T-helper 2 cell treated with Interferon-gamma antibody and Interleukin-4, amounts not matched to agents 5 μg/mL and 100 μg/mL, for 36 hours (primary cell): ENCODE measurements at regions not wholly inside any gene's neighbourhood (a gene's known extent, or its start where the extent isn't known, plus 50 kb on each side); places are given as distances from the start of the nearest gene placed in this dataset.

Source experiments
- DNase-seq: peaks from one replicate; pipeline ENCODE4 v3.0.0; 2021; ENCODE audit warnings: low spot score
- H3K27ac Mint-ChIP-seq: one replicate; pipeline ENCODE4 v1.8.0; 2021; ENCODE audit warnings: mild to moderate bottlenecking, mixed read lengths
- H3K27me3 Mint-ChIP-seq: one replicate; pipeline ENCODE4 v1.8.0; 2021; ENCODE audit warnings: low read depth, mixed read lengths
- H3K36me3 Mint-ChIP-seq: one replicate; pipeline ENCODE4 v1.8.0; 2021; ENCODE audit warnings: low read depth, mixed read lengths
- H3K4me1 Mint-ChIP-seq: one replicate; pipeline ENCODE4 v1.8.0; 2021; ENCODE audit warnings: low read depth, mixed read lengths
- H3K4me3 Mint-ChIP-seq: one replicate; pipeline ENCODE4 v1.8.0; 2022; ENCODE audit warnings: mild to moderate bottlenecking, moderate library complexity, mixed read lengths
- H3K9me3 Mint-ChIP-seq: one replicate; pipeline ENCODE4 v1.8.0; 2021; ENCODE audit warnings: mixed read lengths

- Mint-ChIP-seq H3K4me1 (no peaks in the 10 kb centered on the region), H3K36me3 (no peaks in the 10 kb centered on the region), H3K4me3 (no peak overlapping the region), H3K27ac (no peak overlapping the region), H3K9me3 (peaks cover 5% of the 10 kb centered on the region), H3K27me3 (no peaks in the 10 kb centered on the region)
- no peak for DNase-seq
Measured at GRCh38 chr6:139565591-139565990, 191.1 kb upstream of the CITED2 start.

- H3K36me3 Mint-ChIP-seq, result no peaks in the 10 kb centered on the region
- no peak overlapping the region for H3K27ac Mint-ChIP-seq
- H3K9me3 Mint-ChIP-seq, result peaks cover 6% of the 10 kb centered on the region
- no peaks in the 10 kb centered on the region for H3K27me3 Mint-ChIP-seq
- no peaks in the 10 kb centered on the region for H3K4me1 Mint-ChIP-seq
- DNase-seq, result no peak
- H3K4me3 Mint-ChIP-seq, result no peak overlapping the region
Measured at GRCh38 chr6:139557547-139557946, 183.1 kb upstream of the CITED2 start.

GRCh38 chr6:139556532-139556931, 182.1 kb upstream of the CITED2 start:
- Mint-ChIP-seq H3K27ac (no peak overlapping the region), H3K27me3 (peaks cover 2% of the 10 kb centered on the region), H3K9me3 (peaks cover 6% of the 10 kb centered on the region), H3K36me3 (no peaks in the 10 kb centered on the region), H3K4me1 (no peaks in the 10 kb centered on the region), H3K4me3 (no peak overlapping the region)
- no peak for DNase-seq

- DNase-seq, result no peak
- H3K4me3 Mint-ChIP-seq, result no peak overlapping the region
- H3K27me3 Mint-ChIP-seq, result peaks cover 6% of the 10 kb centered on the region
- no peaks in the 10 kb centered on the region for H3K9me3 Mint-ChIP-seq
- no peaks in the 10 kb centered on the region for H3K4me1 Mint-ChIP-seq
- H3K27ac Mint-ChIP-seq, result no peak overlapping the region
- no peaks in the 10 kb centered on the region for H3K36me3 Mint-ChIP-seq
Measured at GRCh38 chr6:139553916-139554315, 179.5 kb upstream of the CITED2 start.

DNA sequence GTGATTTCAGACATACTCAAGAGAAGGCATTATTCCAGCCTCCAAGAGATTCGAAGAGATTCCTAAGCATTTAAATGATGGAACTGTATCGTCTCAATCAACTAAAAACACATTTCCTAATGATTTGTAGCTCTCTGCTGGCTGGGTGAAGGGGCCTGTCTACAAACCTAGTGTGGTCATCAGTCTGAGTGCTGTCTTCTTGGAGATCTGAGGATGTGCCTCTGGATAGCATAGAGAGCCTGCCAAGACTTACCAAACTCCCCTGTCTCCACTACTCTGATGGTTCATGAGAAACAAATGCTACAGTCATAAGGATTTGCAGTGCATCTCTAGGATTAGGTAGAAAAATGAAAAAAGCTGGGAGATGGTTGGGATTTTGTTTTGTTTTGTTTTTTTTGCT, 176.9 kb upstream of the CITED2 start:
- Mint-ChIP-seq H3K9me3 (no peaks in the 10 kb centered on the region), H3K27ac (no peak overlapping the region), H3K4me3 (no peak overlapping the region), H3K36me3 (no peaks in the 10 kb centered on the region), H3K27me3 (peaks cover 6% of the 10 kb centered on the region), H3K4me1 (peaks cover 6% of the 10 kb centered on the region)
- no peak for DNase-seq

DNA sequence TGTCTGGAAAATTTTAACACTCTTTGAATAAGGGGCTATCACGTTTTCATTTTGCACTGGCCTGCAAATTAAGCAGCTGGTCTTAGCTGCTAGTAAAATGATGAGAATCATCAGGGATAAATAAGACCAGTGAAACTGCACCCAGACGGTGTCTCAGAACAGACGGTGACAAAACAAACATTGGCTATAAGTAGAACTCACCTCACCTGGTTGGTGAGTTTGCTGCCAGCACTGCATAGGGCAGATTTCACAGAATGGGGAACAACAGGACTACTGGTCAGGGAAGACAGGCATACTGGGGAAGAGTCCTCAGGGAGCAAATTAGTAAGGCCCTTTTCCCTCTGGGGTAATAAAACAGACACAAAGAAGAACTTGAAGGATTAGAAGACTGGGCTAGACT, 175.9 kb upstream of the CITED2 start:
- DNase-seq, result no peak
- H3K36me3 Mint-ChIP-seq, result no peaks in the 10 kb centered on the region
- no peak overlapping the region for H3K27ac Mint-ChIP-seq
- peaks cover 6% of the 10 kb centered on the region for H3K27me3 Mint-ChIP-seq
- no peaks in the 10 kb centered on the region for H3K9me3 Mint-ChIP-seq
- no peak overlapping the region for H3K4me3 Mint-ChIP-seq
- H3K4me1 Mint-ChIP-seq, result peaks cover 16% of the 10 kb centered on the region

DNA sequence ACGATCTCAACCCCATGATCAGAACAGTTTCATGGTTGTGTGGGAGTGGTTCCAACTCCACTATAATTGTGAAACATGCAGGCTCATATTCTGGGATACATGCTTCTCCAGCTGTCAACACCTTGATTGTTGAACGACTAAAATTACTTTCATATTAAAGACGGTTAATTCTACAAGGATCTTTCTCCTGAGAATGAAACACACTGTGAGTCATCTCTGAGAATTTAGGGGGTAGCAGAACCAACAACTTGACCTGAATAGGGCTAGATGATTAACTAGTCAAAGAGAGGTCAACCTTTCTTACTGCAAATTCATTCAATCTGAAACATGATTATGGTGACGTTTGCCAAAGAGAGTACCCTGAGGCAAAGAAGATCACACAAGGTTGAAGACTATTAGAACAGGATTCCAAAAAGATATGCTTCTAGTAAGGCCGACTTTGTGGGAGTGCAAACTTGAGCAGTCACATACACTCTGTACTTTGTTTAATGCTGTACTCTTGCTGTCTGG, 175.2 kb upstream of the CITED2 start:
- no peak for DNase-seq
- peaks cover 6% of the 10 kb centered on the region for H3K27me3 Mint-ChIP-seq
- no peaks in the 10 kb centered on the region for H3K36me3 Mint-ChIP-seq
- no peak overlapping the region for H3K4me3 Mint-ChIP-seq
- H3K4me1 Mint-ChIP-seq, result peaks cover 24% of the 10 kb centered on the region
- H3K27ac Mint-ChIP-seq, result no peak overlapping the region
- no peaks in the 10 kb centered on the region for H3K9me3 Mint-ChIP-seq

GRCh38 chr6:139547804-139548203, 173.4 kb upstream of the CITED2 start:
- peaks cover 6% of the 10 kb centered on the region for H3K27me3 Mint-ChIP-seq
- H3K9me3 Mint-ChIP-seq, result no peaks in the 10 kb centered on the region
- peaks cover 5% of the 10 kb centered on the region for H3K36me3 Mint-ChIP-seq
- no peak overlapping the region for H3K4me3 Mint-ChIP-seq
- DNase-seq, result no peak
- peaks cover 35% of the 10 kb centered on the region for H3K4me1 Mint-ChIP-seq
- no peak overlapping the region for H3K27ac Mint-ChIP-seq

- no peak for DNase-seq
- H3K27ac Mint-ChIP-seq, result no peak overlapping the region
- peaks cover 2% of the 10 kb centered on the region for H3K9me3 Mint-ChIP-seq
- peaks cover 37% of the 10 kb centered on the region for H3K4me1 Mint-ChIP-seq
- peaks cover 7% of the 10 kb centered on the region for H3K36me3 Mint-ChIP-seq
- no peak overlapping the region for H3K4me3 Mint-ChIP-seq
- peaks cover 6% of the 10 kb centered on the region for H3K27me3 Mint-ChIP-seq
Measured at GRCh38 chr6:139547122-139547776, 172.8 kb upstream of the CITED2 start.

- Mint-ChIP-seq H3K36me3 (peaks cover 8% of the 10 kb centered on the region), H3K4me3 (peak overlapping the region; percentile 31), H3K9me3 (peaks cover 4% of the 10 kb centered on the region), H3K27ac (peak overlapping the region; percentile 26), H3K27me3 (peaks cover 2% of the 10 kb centered on the region), H3K4me1 (peaks cover 43% of the 10 kb centered on the region)
- DNase-seq, result no peak
Measured at GRCh38 chr6:139546106-139546472, 171.6 kb upstream of the CITED2 start.

- Mint-ChIP-seq H3K27ac (peak overlapping the region; percentile 46), H3K9me3 (peaks cover 4% of the 10 kb centered on the region), H3K4me3 (peak overlapping the region; percentile 31), H3K4me1 (peaks cover 49% of the 10 kb centered on the region), H3K27me3 (peaks cover 2% of the 10 kb centered on the region), H3K36me3 (peaks cover 11% of the 10 kb centered on the region)
- DNase-seq, result no peak
Measured at GRCh38 chr6:139545206-139546105, 171.0 kb upstream of the CITED2 start.

DNA sequence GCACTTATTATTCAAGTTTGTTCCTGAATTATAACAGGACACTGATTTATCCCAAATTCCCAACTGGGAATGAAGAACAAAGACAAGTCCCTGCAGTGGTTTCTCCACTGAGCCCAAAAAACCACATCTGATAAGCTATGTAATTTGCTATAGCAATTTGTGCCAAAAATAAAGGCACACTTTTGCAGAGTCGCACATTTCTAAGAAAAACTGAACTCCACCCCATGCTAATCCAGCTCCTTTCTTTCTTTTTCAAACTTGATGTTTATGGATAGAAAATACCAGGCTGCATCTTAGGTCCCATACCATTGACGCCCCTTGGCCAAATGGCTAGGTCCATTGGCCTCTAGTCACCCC, 170.2 kb upstream of the CITED2 start:
- Mint-ChIP-seq H3K27me3 (peaks cover 2% of the 10 kb centered on the region), H3K9me3 (peaks cover 4% of the 10 kb centered on the region), H3K36me3 (peaks cover 12% of the 10 kb centered on the region), H3K4me1 (peaks cover 57% of the 10 kb centered on the region), H3K27ac (no peak overlapping the region), H3K4me3 (peak overlapping the region; percentile 31)
- no peak for DNase-seq

DNA sequence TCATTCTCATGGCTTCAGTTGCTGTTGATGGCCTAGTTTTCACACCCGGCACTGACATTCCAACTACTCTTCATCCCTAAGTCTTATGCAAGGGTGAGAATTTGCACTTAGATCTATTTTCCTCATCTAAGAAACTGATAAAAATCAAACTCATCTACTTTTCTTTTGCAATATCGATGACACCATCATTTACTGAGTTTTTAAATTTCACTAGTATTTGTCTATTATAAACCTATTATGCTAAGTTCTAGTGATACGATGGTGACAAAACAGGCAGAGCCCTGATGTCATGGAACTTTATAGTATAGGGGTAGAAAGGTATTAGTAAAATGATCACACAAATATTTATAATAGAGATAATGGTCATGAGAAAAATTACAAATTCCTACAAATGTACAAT, 167.9 kb upstream of the CITED2 start:
- H3K4me1 Mint-ChIP-seq, result peaks cover 68% of the 10 kb centered on the region

GRCh38 chr6:139540894-139541293, 166.4 kb upstream of the CITED2 start:
- DNase-seq, result no peak
- Mint-ChIP-seq H3K4me3 (peak overlapping the region; percentile 62), H3K9me3 (peaks cover 4% of the 10 kb centered on the region), H3K27ac (peak overlapping the region; percentile 84), H3K27me3 (no peaks in the 10 kb centered on the region), H3K36me3 (peaks cover 12% of the 10 kb centered on the region), H3K4me1 (peaks cover 68% of the 10 kb centered on the region)

More for the DNA sequence above, 167.9 kb upstream of the CITED2 start:
- Mint-ChIP-seq H3K27me3 (no peaks in the 10 kb centered on the region), H3K4me3 (no peak overlapping the region), H3K36me3 (peaks cover 12% of the 10 kb centered on the region), H3K27ac (no peak overlapping the region), H3K9me3 (peaks cover 4% of the 10 kb centered on the region)
- DNase-seq, result no peak
